Mucosa of descending colon (tissue), 3 donors: ENCODE measurements at regions not wholly inside any gene's neighbourhood (a gene's known extent, or its start where the extent isn't known, plus 50 kb on each side); places are given as distances from the start of the nearest gene placed in this dataset.

Experiments
- ATAC-seq: fragments of 200-7000 bp; cut with Tn5 transposase; one replicate; pipeline ENCODE4 v1.9.1; 2020; ENCODE audit warnings: mild to moderate bottlenecking, moderate library complexity
- DNase-seq, 3 donors: peaks; one replicate each; pipeline ENCODE4 v3.0.0-alpha.2; 2020
- H3K36me3 ChIP-seq: fragments of 200-600 bp; one replicate; pipeline ENCODE4 v1.8.0; 2021; ENCODE audit warnings: low read depth, mild to moderate bottlenecking
- H3K4me1 ChIP-seq: fragments of 200-600 bp; one replicate; pipeline ENCODE4 v1.8.0; 2021; ENCODE audit warnings: low read depth, mild to moderate bottlenecking
- H3K4me3 ChIP-seq: fragments of 200-600 bp; one replicate; pipeline ENCODE4 v1.8.0; 2021; ENCODE audit warnings: mild to moderate bottlenecking
- H3K9me3 ChIP-seq: fragments of 200-600 bp; one replicate; pipeline ENCODE4 v1.8.0; 2021; ENCODE audit warnings: mild to moderate bottlenecking
- CTCF ChIP-seq: fragments of 200-600 bp; IDR thresholded peaks from one replicate; pipeline ENCODE4 v1.8.0; 2022; ENCODE audit warnings: antibody characterized with exemption, mild to moderate bottlenecking
- intact Hi-C, 2 donors: fragments of 100-400 bp; cut with DNase I in 1 of 2; cut with micrococcal nuclease in 1 of 2; formaldehyde crosslinking; loops; one replicate each; pipeline versions ENCODE4 v1.11.0 to v1.11.1; 2022; cut with DNase I, micrococcal nuclease
- donor health status: DM: no; HTN: no; CAD: no; lungs with moderate emphysema.
- donor health status: DM: no; HTN: no; CAD: no.
- donor health status: DM: no; HTN: yes; CAD: no.

GRCh38 chr4:81531410-81531809 lies 59.7 kb upstream of the RASGEF1B start:
- Histone ChIP-seq H3K4me3 (no peak overlapping the region), H3K9me3 (peaks cover 8% of the 10 kb centered on the region), H3K4me1 (no peaks in the 10 kb centered on the region), H3K36me3 (no peaks in the 10 kb centered on the region)
- ATAC-seq (no peak), DNase-seq (no peak)
- intact Hi-C loops, result no loop called here
- TF ChIP-seq CTCF, result no peak

- H3K9me3 ChIP-seq, result peaks cover 8% of the 10 kb centered on the region
- intact Hi-C loops, result no loop called here
- no peak for TF ChIP-seq CTCF
- DNase-seq (no peak), ATAC-seq (no peak)
- no peak overlapping the region for H3K4me3 ChIP-seq
- H3K36me3 ChIP-seq, result no peaks in the 10 kb centered on the region
- H3K4me1 ChIP-seq, result no peaks in the 10 kb centered on the region
Measured at GRCh38 chr4:81528979-81529378, 57.3 kb upstream of the RASGEF1B start.

- DNase-seq (no peak), ATAC-seq (no peak)
- no peak overlapping the region for H3K4me3 ChIP-seq
- intact Hi-C loops, result no loop called here
- TF ChIP-seq CTCF, result no peak
- H3K9me3 ChIP-seq, result peaks cover 8% of the 10 kb centered on the region
- H3K4me1 ChIP-seq, result no peaks in the 10 kb centered on the region
- no peaks in the 10 kb centered on the region for H3K36me3 ChIP-seq
Measured at GRCh38 chr4:81528200-81528599, 56.5 kb upstream of the RASGEF1B start.

GRCh38 chr4:81527709-81528108 lies 56.0 kb upstream of the RASGEF1B start:
- no peak for TF ChIP-seq CTCF
- Histone ChIP-seq H3K4me1 (no peaks in the 10 kb centered on the region), H3K36me3 (no peaks in the 10 kb centered on the region), H3K9me3 (peaks cover 8% of the 10 kb centered on the region), H3K4me3 (no peak overlapping the region)
- ATAC-seq, result no peak
- intact Hi-C loops, result no loop called here
- no peak for DNase-seq

- no peaks in the 10 kb centered on the region for H3K36me3 ChIP-seq
- no peaks in the 10 kb centered on the region for H3K4me1 ChIP-seq
- peaks cover 8% of the 10 kb centered on the region for H3K9me3 ChIP-seq
- no peak overlapping the region for H3K4me3 ChIP-seq
- intact Hi-C loops, result no loop called here
- ATAC-seq (no peak), DNase-seq (no peak)
- no peak for TF ChIP-seq CTCF
Measured at GRCh38 chr4:81527115-81527514, 55.4 kb upstream of the RASGEF1B start.

- TF ChIP-seq CTCF, result no peak
- no peaks in the 10 kb centered on the region for H3K36me3 ChIP-seq
- no peaks in the 10 kb centered on the region for H3K4me1 ChIP-seq
- no peak overlapping the region for H3K4me3 ChIP-seq
- DNase-seq, result no peak
- H3K9me3 ChIP-seq, result peaks cover 8% of the 10 kb centered on the region
- intact Hi-C loops, result no loop called here
- no peak for ATAC-seq
Measured at GRCh38 chr4:81526706-81527105, 55.0 kb upstream of the RASGEF1B start.
